ENCODE measurements at regions not wholly inside any gene's neighbourhood (a gene's known extent, or its start where the extent isn't known, plus 50 kb on each side); places are given as distances from the start of the nearest gene placed in this dataset.
"Not testable (repeated sequence)": the region's sequence is repeated elsewhere in the genome, so short reads cannot be mapped to it uniquely, and the experiment has no call there.

DNA sequence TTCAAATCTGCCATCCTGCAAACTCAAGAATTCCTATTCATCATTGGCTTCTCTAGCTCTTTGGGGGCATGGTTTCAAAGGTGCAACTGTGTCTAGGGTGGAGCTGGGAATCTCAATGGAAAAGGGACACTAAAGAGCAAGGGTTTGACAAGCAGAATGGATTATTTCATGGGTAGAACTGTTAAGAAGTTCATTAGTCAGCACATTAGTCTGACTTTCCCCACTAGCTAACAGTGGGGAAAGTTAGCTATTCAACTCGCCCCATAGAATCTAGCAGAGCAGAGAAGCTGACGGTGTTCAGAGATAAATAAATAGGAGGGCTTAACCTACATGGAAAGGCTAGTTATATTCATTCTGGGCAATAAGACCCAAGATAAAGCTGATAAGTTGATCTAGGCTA lies 153.9 kb downstream of the EMP1 start:
- DNase-seq (ENCODE audit: low read depth), result no peak

DNA sequence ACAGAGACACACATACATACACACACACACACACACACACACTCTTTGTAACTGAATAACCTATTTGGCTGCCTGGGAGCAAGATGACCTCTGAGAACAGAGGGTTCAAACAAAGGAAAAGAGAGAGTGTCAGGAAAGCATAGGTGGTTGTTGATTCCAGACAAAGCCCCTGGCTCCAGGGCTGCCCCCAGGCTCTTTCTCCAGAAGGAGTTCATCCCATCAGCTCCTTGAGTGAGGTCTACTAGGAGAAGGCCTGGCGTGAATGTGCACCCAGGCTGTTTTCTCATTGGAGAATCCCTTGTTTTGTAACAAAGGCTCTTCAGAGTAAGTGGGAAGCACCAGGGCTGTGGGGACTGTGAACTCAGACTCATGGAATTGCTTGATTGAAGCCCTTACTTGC lies 151.9 kb downstream of the EMP1 start:
- DNase-seq (ENCODE audit: low read depth), result peak; percentile 70

DNA sequence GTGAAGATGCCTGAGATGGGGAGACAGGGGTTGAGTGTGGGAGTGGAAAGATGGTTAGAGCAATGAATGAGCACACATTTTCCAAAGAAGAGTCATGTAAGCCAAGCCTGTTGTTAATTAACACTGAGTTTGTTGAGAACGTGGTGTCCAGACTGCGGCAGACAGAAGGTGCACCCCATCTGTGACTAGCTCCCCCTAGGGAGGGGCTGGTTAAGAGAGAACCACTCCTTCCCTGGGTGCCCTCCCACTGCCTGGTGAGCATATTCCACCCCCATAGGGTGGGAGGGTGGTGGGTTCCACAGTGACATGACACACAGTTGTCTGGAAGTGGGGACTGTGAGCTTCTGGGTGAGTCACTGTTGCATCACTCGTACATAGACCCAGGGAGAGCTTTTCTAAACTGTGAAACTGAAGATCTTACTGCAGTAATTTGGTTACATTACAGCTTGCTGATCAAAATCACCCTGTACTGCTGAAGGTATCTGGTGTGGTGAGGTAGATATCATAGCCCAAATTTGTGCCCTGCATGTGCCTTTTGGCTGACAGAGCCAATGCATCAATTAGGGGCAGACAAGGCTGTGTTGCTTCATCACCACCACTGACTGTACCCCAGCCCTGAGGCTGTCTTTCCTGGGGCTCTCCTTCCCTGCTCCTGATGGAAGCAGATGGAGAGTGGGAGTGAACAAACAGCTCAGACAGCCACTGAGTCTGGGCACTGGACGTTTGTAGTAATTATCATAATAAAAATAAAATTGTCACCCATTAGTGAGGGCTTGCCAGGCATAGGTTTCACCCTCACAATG lies 150.9 kb downstream of the EMP1 start:
- DNase-seq (ENCODE audit: low read depth), result peak; percentile 98

DNA sequence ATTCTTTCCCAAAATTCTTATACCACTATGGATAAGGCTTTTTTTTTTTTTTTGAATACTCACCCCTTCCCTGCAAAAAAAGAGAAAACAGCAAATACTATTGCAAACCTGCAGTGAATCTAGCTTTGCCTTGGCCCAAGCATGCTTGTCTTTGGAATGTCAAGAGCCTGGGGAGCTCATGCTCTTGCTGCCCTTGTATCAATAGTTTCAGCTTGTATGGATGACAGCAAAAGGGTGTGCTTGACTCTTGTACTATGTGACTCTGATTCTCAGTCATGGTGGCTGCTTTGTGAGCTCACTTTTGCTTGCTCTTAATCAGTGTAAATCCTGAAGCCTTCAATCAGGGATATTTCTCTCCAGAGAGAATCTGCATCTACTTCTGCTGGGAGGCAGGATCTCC lies 149.2 kb downstream of the EMP1 start:
- DNase-seq (ENCODE audit: low read depth), result no peak

DNA sequence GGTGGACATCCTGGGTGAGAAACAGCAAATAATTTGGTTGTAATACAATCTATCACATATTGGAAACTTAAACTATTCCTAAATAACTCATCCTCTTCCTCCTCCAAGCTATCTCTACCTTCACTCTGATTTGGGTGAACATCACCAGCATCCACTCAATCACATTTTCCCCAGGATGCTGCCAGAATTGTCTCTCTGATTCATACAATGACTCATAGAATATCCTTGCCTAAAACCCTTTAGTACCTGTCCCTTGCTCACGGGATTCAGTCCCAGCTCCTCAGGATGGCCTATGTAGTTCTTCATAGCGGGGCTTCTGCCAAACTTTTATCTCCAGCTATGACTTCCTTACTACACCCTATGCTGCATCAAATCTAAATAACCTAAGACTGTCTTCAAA lies 146.8 kb downstream of the EMP1 start:
- peak; percentile 40 for DNase-seq (ENCODE audit: low read depth)

DNA sequence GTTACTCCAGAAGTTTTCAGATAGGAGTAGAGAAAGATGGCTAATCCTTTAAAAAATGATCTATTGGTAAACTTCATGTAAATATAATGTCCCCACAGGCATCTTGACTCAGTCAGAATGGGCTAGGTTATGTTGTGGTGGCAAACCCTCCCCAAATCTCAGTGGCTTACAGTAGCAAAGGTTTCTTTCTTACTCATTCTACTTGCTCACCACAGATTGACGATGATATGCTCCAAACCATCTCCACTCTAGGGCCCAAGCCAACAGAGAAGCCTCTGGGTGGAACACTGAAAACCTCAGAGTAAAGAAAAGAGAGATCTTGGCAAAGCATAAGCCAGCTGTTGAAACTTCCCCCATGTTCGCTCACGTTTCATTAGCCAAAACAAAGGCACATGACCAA lies 146.4 kb downstream of the EMP1 start:
- DNase-seq (ENCODE audit: low read depth), result no peak

DNA sequence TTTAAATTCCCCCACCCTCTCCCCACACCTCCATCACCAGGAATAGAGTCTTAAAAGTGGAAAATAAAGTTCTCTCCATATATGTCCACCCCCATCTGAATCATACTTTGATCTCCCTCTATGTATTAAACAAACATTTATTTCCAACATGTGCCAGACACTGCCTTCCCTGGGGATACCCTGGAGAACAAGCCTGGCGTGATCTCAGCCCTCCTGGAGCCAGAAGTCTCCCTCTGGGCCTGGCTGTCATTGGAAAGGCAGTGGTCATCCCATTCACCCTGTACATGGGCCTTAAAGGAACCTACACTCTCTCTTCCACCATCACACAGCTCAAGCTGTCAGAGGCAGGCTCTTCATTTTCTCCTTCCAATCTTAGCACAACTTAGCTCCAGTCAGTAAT lies 143.6 kb downstream of the EMP1 start:
- no peak for DNase-seq (ENCODE audit: low read depth)

DNA sequence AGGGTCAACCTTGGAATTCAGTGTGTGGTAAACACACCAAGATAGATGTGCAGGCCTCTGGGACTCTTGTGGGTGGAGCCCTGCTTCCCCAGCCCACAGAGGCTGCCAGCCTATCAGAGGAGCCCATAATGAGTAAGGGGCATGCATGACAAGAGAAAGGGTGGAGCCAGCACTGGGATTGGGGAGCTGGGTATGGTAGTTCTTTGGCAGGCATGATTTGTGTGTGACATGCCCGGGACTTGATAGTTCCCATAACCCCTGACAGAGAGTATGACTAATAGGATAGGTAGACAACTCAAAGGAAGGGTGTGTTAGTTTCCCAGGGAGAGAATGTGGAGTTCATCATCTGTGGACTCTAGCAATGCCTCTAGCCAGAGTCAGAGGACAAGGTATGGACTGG lies 143.0 kb downstream of the EMP1 start:
- peak; percentile 95 for DNase-seq (ENCODE audit: low read depth)

DNA sequence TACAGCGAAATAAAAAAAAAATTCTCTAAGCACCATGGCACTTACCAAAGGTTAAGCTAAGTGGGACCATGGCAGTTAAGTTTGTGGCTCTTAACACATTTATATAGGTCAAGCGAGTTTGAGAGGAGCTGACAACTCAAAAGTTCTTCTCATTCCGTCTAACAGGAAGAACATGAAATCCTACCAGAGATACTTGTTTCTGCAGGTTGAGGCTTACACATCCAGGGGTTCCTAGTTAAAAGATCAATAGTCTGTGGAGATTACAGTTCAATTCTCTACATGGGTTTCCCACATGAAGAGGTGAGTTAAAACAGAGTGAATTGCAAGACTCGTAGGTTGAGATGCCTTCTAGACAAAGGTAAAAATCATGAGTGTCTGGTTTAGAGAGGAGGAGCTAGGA lies 142.6 kb downstream of the EMP1 start:
- DNase-seq (ENCODE audit: low read depth), result no peak

DNA sequence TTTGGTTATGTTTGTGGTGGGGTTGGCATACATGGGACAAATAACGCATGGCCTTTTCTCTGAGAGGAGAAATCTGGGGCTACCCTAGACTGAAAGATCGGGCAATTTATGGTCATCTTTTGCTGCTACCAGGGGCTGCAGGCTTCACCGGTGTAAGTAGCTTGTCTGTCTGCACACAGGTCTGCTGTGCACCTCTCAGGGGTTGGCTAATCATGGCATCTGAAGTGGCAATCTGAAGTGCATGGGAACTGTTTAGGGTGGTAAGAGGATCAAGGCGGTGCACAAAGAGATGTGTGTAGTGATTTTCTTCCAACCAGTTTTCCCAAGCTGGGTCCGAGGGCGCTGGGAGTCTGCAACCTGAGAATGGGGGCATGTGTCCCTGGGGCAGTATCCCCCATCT lies 141.3 kb downstream of the EMP1 start:
- no peak for DNase-seq (ENCODE audit: low read depth)

DNA sequence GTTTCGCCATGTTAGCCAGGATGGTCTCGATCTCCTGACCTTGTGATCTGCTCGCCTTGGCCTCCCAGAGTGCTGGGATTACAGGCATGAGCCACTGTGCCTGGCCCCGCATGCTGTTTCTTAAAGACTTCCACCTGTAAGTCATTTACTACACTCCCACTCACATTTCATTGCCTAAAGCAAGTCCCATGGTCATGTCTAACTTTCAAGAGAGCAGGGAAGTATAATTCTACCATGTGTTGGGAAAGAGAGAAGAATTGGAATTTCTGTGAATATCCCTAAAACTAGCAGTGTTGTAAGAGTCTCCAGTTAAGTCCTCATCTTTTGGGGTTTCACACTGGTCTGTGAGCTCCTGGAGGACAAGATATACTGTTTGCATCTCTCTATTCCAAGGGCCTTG lies 139.7 kb downstream of the EMP1 start:
- peak; percentile 76 for DNase-seq (ENCODE audit: low read depth)

DNA sequence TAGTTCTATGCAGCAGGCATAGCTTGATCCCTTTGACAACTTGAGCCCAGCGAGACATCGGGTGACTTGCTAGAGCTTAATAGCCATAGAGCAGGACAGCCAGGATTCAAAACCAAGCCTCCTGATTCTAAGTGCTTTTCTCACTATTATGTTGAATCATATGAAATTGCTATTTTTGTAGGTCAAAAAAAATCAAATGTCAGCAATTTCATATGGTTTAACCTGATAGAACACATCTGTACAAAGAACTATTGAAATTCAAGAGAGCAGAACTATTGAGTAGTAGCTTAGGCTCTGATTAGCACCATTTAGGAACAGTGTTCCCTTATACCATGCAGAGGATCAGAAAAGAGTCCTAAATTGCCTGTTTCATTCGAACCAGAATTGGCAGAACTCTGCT lies 132.0 kb downstream of the EMP1 start:
- DNase-seq (ENCODE audit: low read depth), result no peak

DNA sequence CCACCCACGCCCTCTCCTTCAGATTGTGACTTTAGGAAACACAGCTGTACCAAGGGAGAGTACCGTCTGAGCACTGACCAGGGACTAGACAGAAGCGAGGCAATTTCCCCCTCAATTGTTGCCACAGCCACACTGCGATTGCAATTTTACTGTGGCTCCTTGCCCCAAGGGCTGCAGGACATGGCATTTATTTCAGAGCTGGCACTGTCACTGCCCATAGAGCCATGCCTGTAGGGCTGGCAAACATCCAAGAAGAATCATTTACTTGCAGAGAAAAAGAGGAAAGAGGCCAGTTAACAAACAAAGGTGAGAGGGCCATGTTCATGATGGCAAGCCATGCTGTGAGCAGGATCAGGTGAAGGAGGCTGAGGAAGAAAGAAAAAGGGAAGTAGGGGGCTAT lies 129.6 kb downstream of the EMP1 start:
- DNase-seq (ENCODE audit: low read depth), result peak; percentile 44

DNA sequence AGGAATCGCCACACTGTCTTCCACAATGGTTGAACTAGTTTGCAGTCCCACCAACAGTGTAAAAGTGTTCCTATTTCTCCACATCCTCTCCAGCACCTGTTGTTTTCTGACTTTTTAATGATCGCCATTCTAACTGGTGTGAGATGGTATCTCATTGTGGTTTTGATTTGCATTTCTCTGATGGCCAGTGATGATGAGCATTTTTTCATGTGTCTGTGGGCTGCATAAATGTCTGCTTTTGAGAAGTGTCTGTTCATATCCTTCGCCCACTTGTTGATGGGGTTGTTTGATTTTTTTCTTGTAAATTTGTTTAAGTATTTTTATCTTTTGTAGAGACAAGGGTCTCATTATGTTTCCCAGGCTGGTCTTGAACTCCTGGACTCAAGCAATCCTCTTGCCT lies 128.5 kb downstream of the EMP1 start:
- not testable (repeated sequence) for DNase-seq (ENCODE audit: low read depth)

DNA sequence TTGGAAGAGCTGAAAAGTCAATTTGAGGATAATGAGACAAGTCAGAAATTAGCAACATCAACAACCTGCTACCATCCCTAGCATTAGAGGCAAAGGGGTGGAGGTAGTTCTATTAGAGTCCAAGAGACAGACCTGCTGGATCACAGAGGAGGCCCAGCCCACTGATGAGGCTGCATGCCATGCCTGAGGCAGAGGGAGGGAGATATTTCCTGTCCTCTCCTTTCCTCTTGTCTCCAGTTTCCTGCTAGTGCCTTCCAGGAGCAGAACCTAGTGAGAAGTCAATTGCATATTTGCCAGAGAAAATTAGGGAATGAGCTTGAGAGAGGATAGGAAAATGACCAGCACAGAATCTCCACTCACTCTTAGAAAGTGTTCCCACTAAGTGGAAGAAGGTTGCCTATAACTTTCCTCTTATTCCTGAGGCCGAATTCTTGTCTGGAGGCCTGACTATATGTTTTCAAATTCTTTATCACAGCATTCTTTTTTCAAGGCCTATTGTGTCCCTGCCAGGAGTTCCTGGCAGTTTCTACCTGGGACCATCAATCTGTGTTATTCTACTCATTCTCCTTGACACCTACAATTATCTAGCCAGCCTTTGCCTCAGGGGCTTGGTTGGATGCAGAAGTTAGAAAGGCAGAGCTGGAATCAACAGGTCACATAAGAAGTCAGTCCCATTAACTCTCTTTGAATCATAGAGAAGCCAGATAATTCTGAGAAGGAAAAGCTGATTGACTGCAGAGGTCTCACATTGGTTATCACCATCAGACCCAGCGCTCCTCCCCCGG lies 121.9 kb downstream of the EMP1 start:
- no peak for DNase-seq (ENCODE audit: low read depth)

DNA sequence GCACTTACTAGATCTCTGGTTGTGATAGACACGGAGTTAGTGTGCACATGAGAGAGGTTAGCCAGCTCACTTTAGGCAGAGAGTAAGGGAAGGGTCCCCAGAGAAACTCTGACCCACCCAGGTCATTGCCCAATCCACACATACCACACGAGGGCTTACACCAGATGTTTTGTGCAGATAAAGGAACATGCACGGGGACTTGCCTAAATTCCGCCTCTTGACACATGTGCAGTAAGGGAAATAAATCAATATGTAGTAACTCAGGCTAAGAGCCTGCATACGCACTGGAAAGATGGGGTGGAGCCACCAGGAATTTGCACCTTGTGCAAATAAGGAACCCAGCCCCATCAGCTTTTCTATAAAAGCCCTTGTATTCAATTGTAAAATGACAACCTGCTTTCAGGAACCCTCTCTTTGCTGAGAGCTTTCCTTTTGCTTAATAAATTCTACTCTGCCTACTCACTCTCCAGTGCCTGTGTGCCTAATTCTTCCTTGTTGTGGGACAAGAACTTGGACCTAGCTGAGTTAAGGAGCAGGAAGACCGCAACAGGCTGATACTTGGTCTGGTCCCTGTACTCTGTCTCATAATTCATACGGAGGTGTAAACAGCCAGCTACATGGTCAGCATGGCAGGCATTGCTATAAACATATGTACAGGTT lies 120.2 kb downstream of the EMP1 start:
- no peak for DNase-seq (ENCODE audit: low read depth)

DNA sequence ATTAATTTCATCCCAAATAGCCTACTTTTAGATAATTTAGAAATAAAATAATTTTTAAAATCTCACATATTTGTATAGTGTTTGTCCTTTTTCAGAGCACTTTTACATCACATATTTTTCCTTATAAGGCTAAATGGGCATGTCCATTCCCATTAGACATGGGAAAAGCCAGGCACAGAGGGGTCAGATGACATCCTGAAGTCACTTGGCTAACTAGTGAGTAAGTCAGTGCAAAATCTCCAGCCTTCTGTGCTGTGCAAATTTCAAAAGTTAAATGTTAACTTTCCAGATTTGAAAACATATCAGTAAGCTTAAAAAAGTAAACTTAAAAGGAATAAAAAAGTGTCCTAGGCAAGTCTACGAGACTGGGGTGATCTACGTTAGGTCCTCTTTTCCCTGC lies 117.4 kb downstream of the EMP1 start:
- DNase-seq (ENCODE audit: low read depth), result peak; percentile 71

DNA sequence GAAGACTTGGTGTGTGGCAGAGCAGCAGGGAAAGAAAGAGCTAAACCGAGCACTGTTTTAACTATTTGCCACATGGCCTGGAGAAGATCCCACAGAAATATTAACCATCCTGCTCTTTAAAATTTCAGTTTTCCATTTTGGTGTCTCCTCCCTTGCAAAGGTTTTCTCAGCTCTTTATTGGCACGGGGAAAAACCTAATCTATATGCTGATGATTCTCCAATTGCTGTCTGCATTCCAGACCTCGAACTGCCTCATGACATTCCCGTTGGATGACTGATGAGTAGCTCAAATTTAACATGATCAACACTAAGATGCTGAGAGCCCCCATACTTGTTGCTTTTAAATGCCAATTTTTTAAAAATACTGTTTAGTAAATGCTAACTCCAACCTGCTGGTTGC lies 115.0 kb downstream of the EMP1 start:
- no peak for DNase-seq (ENCODE audit: low read depth)

DNA sequence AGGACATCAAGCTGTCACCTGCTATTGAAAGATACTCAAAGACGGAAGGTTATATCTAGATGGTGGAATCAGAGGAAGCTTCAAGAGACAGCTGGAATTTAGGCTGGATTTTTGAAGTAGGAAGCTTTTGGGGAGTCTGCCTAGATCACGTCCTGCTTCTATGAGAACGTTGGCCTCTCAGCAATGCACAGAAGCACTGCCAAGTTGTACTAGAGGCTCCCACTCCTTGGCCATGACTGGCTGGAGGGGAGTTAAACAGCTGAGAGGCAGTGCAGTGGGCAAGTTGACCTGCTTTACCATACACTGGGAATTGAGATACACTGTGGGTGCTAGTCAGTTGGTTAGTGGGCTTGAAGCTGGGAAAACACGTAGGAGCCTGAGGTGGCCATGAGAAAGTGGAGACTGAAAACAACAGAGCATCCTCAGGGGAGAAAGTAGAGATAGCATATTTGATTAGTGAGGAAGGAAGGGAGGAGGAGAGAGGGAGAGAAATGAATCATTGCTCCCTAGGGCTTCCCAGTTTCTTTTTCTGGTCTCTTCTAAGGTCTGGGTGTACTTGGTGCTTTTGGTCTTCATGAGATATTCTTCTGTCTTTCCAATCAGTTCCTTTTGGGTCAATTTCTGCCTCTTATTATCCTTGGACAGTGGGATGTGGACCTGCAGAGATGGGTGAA lies 110.8 kb downstream of the EMP1 start:
- DNase-seq (ENCODE audit: low read depth), result no peak

DNA sequence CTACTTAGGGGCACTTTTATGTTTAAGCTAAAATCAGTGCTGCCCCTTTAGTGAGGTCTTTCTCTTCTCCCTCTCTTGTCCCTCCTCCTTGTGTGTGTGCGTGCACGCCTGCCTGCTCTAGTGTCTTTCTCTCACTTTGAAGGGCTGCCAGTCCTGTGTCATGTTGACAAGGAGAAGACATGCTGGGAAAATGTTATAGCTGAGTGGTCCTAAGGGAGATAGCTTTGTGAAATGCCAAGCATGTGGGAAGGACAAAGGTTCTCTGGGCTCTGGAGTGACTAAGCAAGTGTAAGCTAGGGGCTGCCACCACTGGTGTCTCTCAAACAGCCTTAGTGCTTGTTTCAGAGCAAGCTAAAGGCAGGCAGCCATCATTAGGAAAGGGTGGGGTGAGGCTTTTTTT lies 108.4 kb downstream of the EMP1 start:
- peak; percentile 67 for DNase-seq (ENCODE audit: low read depth)

DNA sequence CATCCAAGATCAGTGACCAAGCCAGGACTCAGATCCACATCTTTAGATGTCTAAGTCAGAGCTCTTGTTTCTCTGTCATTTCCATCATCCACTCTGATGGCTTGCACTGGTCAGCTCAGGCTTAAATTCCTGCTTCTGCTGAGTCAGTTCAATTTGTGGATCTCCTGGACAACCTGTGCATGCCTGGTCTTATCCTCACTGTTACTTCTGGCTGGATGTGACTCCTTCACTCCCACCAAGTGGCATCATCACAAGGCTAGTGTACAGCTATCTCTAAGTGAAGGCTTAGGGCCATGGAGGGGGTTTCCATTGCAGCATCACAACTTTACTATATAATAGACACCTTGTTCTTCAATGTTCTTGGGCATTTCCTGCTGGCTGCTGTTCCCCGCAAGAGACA lies 102.9 kb downstream of the EMP1 start:
- DNase-seq (ENCODE audit: low read depth), result no peak

DNA sequence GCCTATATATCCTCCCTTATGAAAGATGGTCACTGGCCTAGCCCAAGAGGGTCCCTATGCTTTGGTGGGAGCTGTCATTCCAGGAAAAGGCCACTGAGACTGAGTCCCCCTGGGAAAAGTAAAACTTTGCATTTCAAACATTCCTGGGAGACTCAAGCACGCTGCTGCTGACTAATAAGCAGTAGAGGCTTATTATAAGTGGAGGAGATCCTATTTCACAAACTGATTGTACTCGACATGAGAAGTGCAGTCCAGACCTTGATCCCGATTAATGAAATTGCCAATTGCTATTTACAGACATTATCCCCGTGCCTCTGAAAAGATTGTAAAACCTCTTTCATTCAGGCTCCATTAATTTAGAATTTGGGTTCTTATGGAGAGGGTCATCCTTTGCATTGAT lies 96.6 kb downstream of the EMP1 start:
- DNase-seq (ENCODE audit: low read depth), result peak; percentile 25

All from renal cortical epithelial cell (primary cell).